SK-N-SH (cell line): ENCODE measurements at regions not wholly inside any gene's neighbourhood (a gene's known extent, or its start where the extent isn't known, plus 50 kb on each side); places are given as distances from the start of the nearest gene placed in this dataset.

Source experiments
- CTCF ChIA-PET: fragments of 300-600, 350-600 bp; formaldehyde crosslinking; extraction: SDS; loops from one replicate; lab custom pipeline; 2021; lab: Yijun Ruan, JAX
- POLR2A ChIA-PET: fragments of 350-600 bp; sonication (Branson Sonifier 250); formaldehyde crosslinking; extraction: SDS; loops from one replicate; lab custom pipeline; 2020; ENCODE audit warnings: antibody characterized with exemption, inconsistent platforms; lab: Yijun Ruan, JAX
- DNase-seq: peaks from one replicate; pipeline ENCODE4 v3.0.0; 2012
- H2AFZ ChIP-seq: fragments of 200-600 bp; sonication (generic); 2 replicates; pipeline ENCODE4 v1.8.1; 2016; ENCODE audit warnings: antibody characterized with exemption, mild to moderate bottlenecking, low read depth
- H3F3A ChIP-seq: fragments of 200-600 bp; sonication (generic); replicated peaks from 2 replicates; pipeline ENCODE3; 2016; ENCODE audit warnings: antibody characterized with exemption, mild to moderate bottlenecking; ENCODE audit not compliant: insufficient read depth
- H3K27ac ChIP-seq, 2 experiments: fragments of 200-500 bp in 1 of 2; fragments of 200-600 bp in 1 of 2; sonication (Bioruptor generic) in 1 of 2; sonication (generic), shearing (Covaris generic) in 1 of 2; 2 replicates each; pipeline versions ENCODE4 v1.5.1 to v1.6.1; 2014 to 2016; ENCODE audit warnings: low read depth in 2 of 2, inconsistent platforms in 1 of 2, low read length in 1 of 2, mild to moderate bottlenecking in 1 of 2, mixed read lengths in 1 of 2
- H3K27me3 ChIP-seq: fragments of 200-600 bp; sonication (generic), shearing (Covaris generic); 2 replicates; pipeline ENCODE4 v1.6.1; 2016; ENCODE audit warnings: mixed run types; ENCODE audit not compliant: insufficient read depth
- H3K36me3 ChIP-seq, 2 experiments: fragments of 200-500 bp in 1 of 2; fragments of 200-600 bp in 1 of 2; sonication (Bioruptor generic) in 1 of 2; sonication (generic) in 1 of 2; replicated peaks in 1 of 2; 2 replicates each; pipeline versions ENCODE3 to v1.5.1; 2014 to 2016; ENCODE audit warnings: low read length in 1 of 2, mild to moderate bottlenecking in 1 of 2; ENCODE audit not compliant: insufficient read depth in 2 of 2, control insufficient read depth in 1 of 2
- H3K4me1 ChIP-seq, 2 experiments: fragments of 200-500 bp in 1 of 2; fragments of 200-600 bp in 1 of 2; sonication (Bioruptor generic) in 1 of 2; sonication (generic), shearing (Covaris generic) in 1 of 2; 2 replicates each; pipeline versions ENCODE4 v1.5.1 to v1.6.1; 2014 to 2016; ENCODE audit warnings: low read depth in 1 of 2, low read length in 1 of 2, mixed run types in 1 of 2; ENCODE audit not compliant: insufficient read depth in 2 of 2, control insufficient read depth in 1 of 2
- H3K4me2 ChIP-seq: fragments of 200-600 bp; sonication (generic), shearing (Covaris generic); 2 replicates; pipeline ENCODE4 v1.6.1; 2017; ENCODE audit warnings: mixed run types
- H3K4me3 ChIP-seq, 2 experiments: fragments of 200-500 bp in 1 of 2; fragments of 200-600 bp in 1 of 2; sonication (Bioruptor generic) in 1 of 2; sonication (generic), shearing (Covaris generic) in 1 of 2; 2 replicates each; pipeline versions ENCODE4 v1.5.1 to v1.8.1; 2014 to 2016; ENCODE audit warnings: low read depth in 2 of 2, inconsistent platforms in 1 of 2, low read length in 1 of 2, mild to moderate bottlenecking in 1 of 2, mixed read lengths in 1 of 2, moderate library complexity in 1 of 2
- H3K79me2 ChIP-seq: fragments of 200-600 bp; sonication (generic); 2 replicates; pipeline ENCODE4 v1.8.1; 2017; ENCODE audit warnings: mild to moderate bottlenecking; ENCODE audit not compliant: insufficient read depth
- H3K9ac ChIP-seq: fragments of 200-600 bp; sonication (generic); 2 replicates; pipeline ENCODE4 v1.6.1; 2017; ENCODE audit warnings: mixed run types
- H3K9me2 ChIP-seq: fragments of 200-600 bp; sonication (generic); 2 replicates; pipeline ENCODE4 v1.6.1; 2017; ENCODE audit warnings: mixed run types
- H3K9me3 ChIP-seq: fragments of 200-600 bp; sonication (generic); 2 replicates; pipeline ENCODE4 v1.6.1; 2017; ENCODE audit warnings: mixed run types, mild to moderate bottlenecking, moderate library complexity
- H4K20me1 ChIP-seq: fragments of 200-600 bp; sonication (generic); 2 replicates; pipeline ENCODE4 v1.6.1; 2017; ENCODE audit warnings: mild to moderate bottlenecking, mixed run types; ENCODE audit not compliant: insufficient read depth
- CHD2 ChIP-seq: fragments of 150-350 bp; IDR thresholded peaks from 2 replicates; pipeline ENCODE4 v1.6.1; 2018; ENCODE audit warnings: low read length; ENCODE audit not compliant: partially characterized antibody
- ELF1 ChIP-seq: IDR thresholded peaks from 2 replicates; pipeline ENCODE4 v1.4.0; 2012
- EZH2phosphoT487 ChIP-seq: fragments of 200-600 bp; sonication (generic); IDR thresholded peaks from 2 replicates; pipeline ENCODE4 v1.6.1; 2017; ENCODE audit warnings: low read depth, mixed run types, mild to moderate bottlenecking, antibody characterized with exemption, moderate library complexity, borderline replicate concordance
- FOSL2 ChIP-seq: IDR thresholded peaks from 2 replicates; pipeline ENCODE4 v1.4.0; 2012; ENCODE audit warnings: low read depth, mild to moderate bottlenecking, moderate library complexity, borderline replicate concordance
- FOXM1 ChIP-seq: IDR thresholded peaks from 2 replicates; pipeline ENCODE4 v1.4.0; 2012; ENCODE audit warnings: low read depth, mild to moderate bottlenecking
- GABPA ChIP-seq: IDR thresholded peaks from 2 replicates; pipeline ENCODE4 v1.4.0; 2012; ENCODE audit warnings: low read depth, mild to moderate bottlenecking
- GATA2 ChIP-seq: sonication (generic); formaldehyde crosslinking; IDR thresholded peaks from 2 replicates; pipeline ENCODE4 v1.5.0; 2020; ENCODE audit warnings: mild to moderate bottlenecking, missing genetic modification reagents
- IRF3 ChIP-seq: fragments of 150-350 bp; IDR thresholded peaks from 2 replicates; pipeline ENCODE4 v1.6.1; 2016; ENCODE audit warnings: mild to moderate bottlenecking, low read depth, low read length
- MEF2A ChIP-seq: IDR thresholded peaks from 2 replicates; pipeline ENCODE4 v1.4.0; 2012; ENCODE audit warnings: low read depth, borderline replicate concordance
- MXI1 ChIP-seq: IDR thresholded peaks from 2 replicates; pipeline ENCODE4 v1.6.1; 2012; ENCODE audit warnings: mild to moderate bottlenecking, low read depth, low read length, improper control_type of control experiment
- NRF1 ChIP-seq: IDR thresholded peaks from 2 replicates; pipeline ENCODE4 v1.6.1; 2012; ENCODE audit warnings: low read depth, mild to moderate bottlenecking, low read length
- REST ChIP-seq: IDR thresholded peaks from 2 replicates; pipeline ENCODE4 v1.6.1; 2012; ENCODE audit warnings: mild to moderate bottlenecking, low read depth, low read length, moderate library complexity
- RFX5 ChIP-seq: IDR thresholded peaks from 2 replicates; pipeline ENCODE4 v1.6.1; 2012; ENCODE audit warnings: mild to moderate bottlenecking, improper control_type of control experiment, low read length
- RXRA ChIP-seq: IDR thresholded peaks from 2 replicates; pipeline ENCODE4 v1.4.0; 2012; ENCODE audit warnings: low read depth, mild to moderate bottlenecking, borderline replicate concordance
- SIN3A ChIP-seq: IDR thresholded peaks from 2 replicates; pipeline ENCODE4 v1.6.1; 2012; ENCODE audit warnings: low read depth, mild to moderate bottlenecking, low read length, moderate library complexity, borderline replicate concordance
- TAF1 ChIP-seq: IDR thresholded peaks from 2 replicates; pipeline ENCODE4 v1.6.1; 2012; ENCODE audit warnings: low read depth, mild to moderate bottlenecking, low read length, moderate library complexity, borderline replicate concordance
- TCF12 ChIP-seq: IDR thresholded peaks from 2 replicates; pipeline ENCODE4 v1.4.0; 2012
- TEAD4 ChIP-seq: IDR thresholded peaks from 2 replicates; pipeline ENCODE4 v1.4.0; 2012; ENCODE audit warnings: mild to moderate bottlenecking, borderline replicate concordance; ENCODE audit not compliant: insufficient read depth
- WGBS: methylation state at CpG from one replicate; pipeline ENCODE4 v1.1.6; 2017; ENCODE audit warnings: low lambda C conversion rate; 5-methylcytosine and 5-hydroxymethylcytosine counted together

GRCh38 chr7:145411066-145411465 lies 575.2 kb upstream of the TPK1 start:
- H3K27me3 ChIP-seq, result no peaks in the 10 kb centered on the region
- no peak overlapping the region for H3K9ac ChIP-seq
- no peaks in the 10 kb centered on the region; a peak in 1 of 4 replicates for H3K4me1 ChIP-seq
- H3K9me3 ChIP-seq, result no peaks in the 10 kb centered on the region; the same call in 1 of the 2 replicates
- no peak overlapping the region for H2AFZ ChIP-seq
- no peak for TF ChIP-seq REST
- TF ChIP-seq TEAD4, result no peak
- TF ChIP-seq GATA2, result no peak
- no peak for TF ChIP-seq FOSL2
- TF ChIP-seq TCF12, result no peak
- no peak for TF ChIP-seq TAF1
- no peak for TF ChIP-seq EZH2phosphoT487
- TF ChIP-seq FOXM1, result no peak
- no peak for TF ChIP-seq CHD2
- no peak for TF ChIP-seq MXI1
- TF ChIP-seq SIN3A, result no peak
- TF ChIP-seq IRF3, result no peak
- TF ChIP-seq GABPA, result no peak
- TF ChIP-seq NRF1, result no peak
- TF ChIP-seq ELF1, result no peak
- no peak for TF ChIP-seq RFX5
- no peak for TF ChIP-seq MEF2A
- no peak for TF ChIP-seq RXRA
- ChIA-PET POLR2A (no interaction called here), CTCF (no interaction called here)
- no peaks in the 10 kb centered on the region for H4K20me1 ChIP-seq
- 2% methylated on average over 3 of the region's 3 CpGs for WGBS
- H3K4me2 ChIP-seq, result no peak overlapping the region
- no peaks in the 10 kb centered on the region for H3K9me2 ChIP-seq
- H3K27ac ChIP-seq, result no peak overlapping the region
- no peak for DNase-seq
- no peaks in the 10 kb centered on the region for H3F3A ChIP-seq
- no peaks in the 10 kb centered on the region for H3K36me3 ChIP-seq
- no peaks in the 10 kb centered on the region for H3K79me2 ChIP-seq
- no peak overlapping the region for H3K4me3 ChIP-seq
